Effector memory CD8-positive, alpha-beta T cell (primary cell): ENCODE measurements at regions not wholly inside any gene's neighbourhood (a gene's known extent, or its start where the extent isn't known, plus 50 kb on each side); places are given as distances from the start of the nearest gene placed in this dataset.
"Not testable (repeated sequence)": the region's sequence is repeated elsewhere in the genome, so short reads cannot be mapped to it uniquely, and the experiment has no call there.

Source experiments
- ATAC-seq: fragments of 150-1000 bp; cut with Tn5 transposase; replicated peaks from 2 replicates; pipeline ENCODE4 v1.10.0; 2021; ENCODE audit warnings: mild to moderate bottlenecking, moderate library complexity
- DNase-seq, 3 experiments: peaks; one replicate each; pipeline ENCODE4 v3.0.0; 2021
- H3K27ac Mint-ChIP-seq, 2 donors: one replicate each; pipeline ENCODE4 v1.8.0; 2022; ENCODE audit warnings: mild to moderate bottlenecking in 2 of 2, mixed read lengths in 2 of 2, moderate library complexity in 2 of 2
- H3K27me3 Mint-ChIP-seq, 2 donors: one replicate each; pipeline ENCODE4 v1.8.0; 2022; ENCODE audit warnings: mixed read lengths in 2 of 2
- H3K36me3 Mint-ChIP-seq: one replicate; pipeline ENCODE4 v1.8.0; 2022; ENCODE audit warnings: mild to moderate bottlenecking, moderate library complexity, mixed read lengths; ENCODE audit not compliant: insufficient read depth
- H3K4me1 Mint-ChIP-seq, 2 donors: one replicate each; pipeline ENCODE4 v1.8.0; 2022; ENCODE audit warnings: low read depth in 2 of 2, mixed read lengths in 2 of 2
- H3K4me3 Mint-ChIP-seq, 2 donors: one replicate each; pipeline ENCODE4 v1.8.0; 2022; ENCODE audit warnings: mild to moderate bottlenecking in 2 of 2, mixed read lengths in 2 of 2, moderate library complexity in 2 of 2
- H3K9me3 Mint-ChIP-seq, 2 donors: one replicate each; pipeline ENCODE4 v1.8.0; 2022; ENCODE audit warnings: mixed read lengths in 2 of 2

- Mint-ChIP-seq H3K4me3 (no peak overlapping the region), H3K9me3 (no peaks in the 10 kb centered on the region), H3K27ac (no peak overlapping the region), H3K4me1 (no peaks in the 10 kb centered on the region), H3K36me3 (no peaks in the 10 kb centered on the region), H3K27me3 (peaks cover 0 to 5% of the 10 kb centered on the region in 2 donors)
- DNase-seq = no peak
- no peak for ATAC-seq
Observed at GRCh38 chr1:245085508-245086095, 69.2 kb upstream of the KIF26B start.

- no peak for ATAC-seq
- H3K36me3 Mint-ChIP-seq = no peaks in the 10 kb centered on the region
- H3K4me3 Mint-ChIP-seq = no peak overlapping the region
- no peak overlapping the region for H3K27ac Mint-ChIP-seq
- no peaks in the 10 kb centered on the region for H3K9me3 Mint-ChIP-seq
- DNase-seq = no peak
- no peaks in the 10 kb centered on the region for H3K4me1 Mint-ChIP-seq
- peaks cover under 1 to 13% of the 10 kb centered on the region in 2 donors for H3K27me3 Mint-ChIP-seq
Observed at GRCh38 chr1:245084551-245084950, 70.2 kb upstream of the KIF26B start.

GRCh38 chr1:245079021-245079609 is 75.7 kb upstream of the KIF26B start:
- H3K4me1 Mint-ChIP-seq = no peaks in the 10 kb centered on the region
- no peak overlapping the region for H3K4me3 Mint-ChIP-seq
- H3K36me3 Mint-ChIP-seq = no peaks in the 10 kb centered on the region
- no peaks in the 10 kb centered on the region for H3K9me3 Mint-ChIP-seq
- no peak for DNase-seq
- H3K27me3 Mint-ChIP-seq = peaks cover 23 to 55% of the 10 kb centered on the region in 2 donors
- H3K27ac Mint-ChIP-seq = no peak overlapping the region
- ATAC-seq = no peak

- Mint-ChIP-seq H3K36me3 (no peaks in the 10 kb centered on the region), H3K27me3 (peaks cover 23 to 45% of the 10 kb centered on the region in 2 donors), H3K4me3 (no peak overlapping the region), H3K27ac (no peak overlapping the region), H3K4me1 (no peaks in the 10 kb centered on the region), H3K9me3 (no peaks in the 10 kb centered on the region)
- no peak for DNase-seq
- ATAC-seq = no peak
Observed at GRCh38 chr1:245074898-245075297, 79.9 kb upstream of the KIF26B start.

GRCh38 chr1:245074232-245074747 is 80.5 kb upstream of the KIF26B start:
- no peak for ATAC-seq
- DNase-seq = no peak

GRCh38 chr1:245070836-245071615 is 83.8 kb upstream of the KIF26B start:
- H3K36me3 Mint-ChIP-seq = no peaks in the 10 kb centered on the region
- peaks cover 4 to 33% of the 10 kb centered on the region in 2 donors for H3K27me3 Mint-ChIP-seq
- no peak for ATAC-seq
- H3K9me3 Mint-ChIP-seq = no peaks in the 10 kb centered on the region
- no peak overlapping the region for H3K4me3 Mint-ChIP-seq
- no peak for DNase-seq
- no peak overlapping the region for H3K27ac Mint-ChIP-seq
- H3K4me1 Mint-ChIP-seq = no peaks in the 10 kb centered on the region

More at GRCh38 chr1:245074232-245074747, 80.5 kb upstream of the KIF26B start:
- Mint-ChIP-seq H3K4me1 (no peaks in the 10 kb centered on the region), H3K4me3 (no peak overlapping the region), H3K9me3 (no peaks in the 10 kb centered on the region), H3K27me3 (peaks cover 20 to 45% of the 10 kb centered on the region in 2 donors), H3K27ac (no peak overlapping the region), H3K36me3 (no peaks in the 10 kb centered on the region)

- no peak for ATAC-seq
- peaks cover 6 to 20% of the 10 kb centered on the region in 2 donors for H3K27me3 Mint-ChIP-seq
Observed at GRCh38 chr1:245067257-245067656, 87.5 kb upstream of the KIF26B start.

GRCh38 chr1:245062741-245063305 is 92.0 kb upstream of the KIF26B start:
- DNase-seq = no peak
- H3K9me3 Mint-ChIP-seq = no peaks in the 10 kb centered on the region
- no peak overlapping the region for H3K4me3 Mint-ChIP-seq
- H3K36me3 Mint-ChIP-seq = no peaks in the 10 kb centered on the region
- H3K27me3 Mint-ChIP-seq = peaks cover 6 to 7% of the 10 kb centered on the region in 2 donors
- peaks cover 0 to 4% of the 10 kb centered on the region in 2 donors for H3K4me1 Mint-ChIP-seq
- ATAC-seq = no peak
- no peak overlapping the region for H3K27ac Mint-ChIP-seq

More at GRCh38 chr1:245067257-245067656, 87.5 kb upstream of the KIF26B start:
- Mint-ChIP-seq H3K9me3 (no peaks in the 10 kb centered on the region), H3K36me3 (no peaks in the 10 kb centered on the region), H3K27ac (no peak overlapping the region), H3K4me3 (no peak overlapping the region), H3K4me1 (peaks cover 0 to 4% of the 10 kb centered on the region in 2 donors)
- no peak for DNase-seq

- not testable (repeated sequence) for H3K36me3 Mint-ChIP-seq, ATAC-seq, DNase-seq, H3K4me3 Mint-ChIP-seq, H3K4me1 Mint-ChIP-seq, H3K9me3 Mint-ChIP-seq, H3K27ac Mint-ChIP-seq, H3K27me3 Mint-ChIP-seq
Observed at GRCh38 chr1:245061808-245062207, 93.0 kb upstream of the KIF26B start.

- DNase-seq = no peak
- ATAC-seq = no peak
- Mint-ChIP-seq H3K4me1 (peaks cover 0 to 4% of the 10 kb centered on the region in 2 donors), H3K27ac (no peak overlapping the region), H3K9me3 (no peaks in the 10 kb centered on the region), H3K27me3 (peaks cover 5 to 6% of the 10 kb centered on the region in 2 donors), H3K36me3 (no peaks in the 10 kb centered on the region), H3K4me3 (no peak overlapping the region)
Observed at GRCh38 chr1:245060684-245061374, 94.0 kb upstream of the KIF26B start.

- Mint-ChIP-seq H3K4me3 (no peak overlapping the region), H3K27ac (no peak overlapping the region), H3K4me1 (peaks cover 0 to 6% of the 10 kb centered on the region in 2 donors), H3K9me3 (no peaks in the 10 kb centered on the region), H3K27me3 (peaks cover 0 to 13% of the 10 kb centered on the region in 2 donors), H3K36me3 (no peaks in the 10 kb centered on the region)
- DNase-seq (no peak), ATAC-seq (no peak)
Observed at GRCh38 chr1:245059806-245060424, 94.9 kb upstream of the KIF26B start.

GRCh38 chr1:245058882-245059281 is 95.9 kb upstream of the KIF26B start:
- no peak overlapping the region for H3K27ac Mint-ChIP-seq
- peaks cover 0 to 9% of the 10 kb centered on the region in 2 donors for H3K4me1 Mint-ChIP-seq
- H3K4me3 Mint-ChIP-seq = no peak overlapping the region
- H3K9me3 Mint-ChIP-seq = no peaks in the 10 kb centered on the region
- no peaks in the 10 kb centered on the region for H3K36me3 Mint-ChIP-seq
- no peak for DNase-seq
- ATAC-seq = no peak
- peaks cover 0 to 24% of the 10 kb centered on the region in 2 donors for H3K27me3 Mint-ChIP-seq

- H3K36me3 Mint-ChIP-seq = peaks cover 3% of the 10 kb centered on the region
- H3K27me3 Mint-ChIP-seq = peaks cover 0 to 28% of the 10 kb centered on the region in 2 donors
- H3K9me3 Mint-ChIP-seq = no peaks in the 10 kb centered on the region
- peaks cover 0 to 9% of the 10 kb centered on the region in 2 donors for H3K4me1 Mint-ChIP-seq
- no peak for DNase-seq
- H3K27ac Mint-ChIP-seq = no peak overlapping the region
- no peak for ATAC-seq
- H3K4me3 Mint-ChIP-seq = no peak overlapping the region
Observed at GRCh38 chr1:245058436-245058835, 96.3 kb upstream of the KIF26B start.
